B cell (primary cell): ENCODE measurements at regions not wholly inside any gene's neighbourhood (a gene's known extent, or its start where the extent isn't known, plus 50 kb on each side); places are given as distances from the start of the nearest gene placed in this dataset.

Experiments used
- ATAC-seq: fragments of 200-7000 bp; cut with Tn5 transposase; one replicate; pipeline ENCODE4 v1.10.0; 2021; ENCODE audit warnings: low read depth, mild to moderate bottlenecking, moderate number of reproducible peaks, moderate library complexity
- CTCF ChIA-PET: fragments of 350-600 bp; sonication (Branson Sonifier 250); formaldehyde crosslinking; loops from one replicate; lab custom pipeline; 2021; ENCODE audit warnings: antibody characterized with exemption, inconsistent platforms; lab: Charles Lee
- POLR2A ChIA-PET: fragments of 350-600 bp; sonication (Branson Sonifier 250); formaldehyde crosslinking; loops from one replicate; lab custom pipeline; 2021; ENCODE audit warnings: antibody characterized with exemption; lab: Charles Lee
- DNase-seq: peaks from one replicate; pipeline ENCODE4 v3.0.0; 2013
- H2AFZ ChIP-seq: 2 replicates; pipeline ENCODE4 v1.6.1; 2012; ENCODE audit warnings: mild to moderate bottlenecking, low read depth, low read length; ENCODE audit not compliant: insufficient read depth, poor library complexity, severe bottlenecking
- H3K27ac ChIP-seq, 2 donors: 1 replicate in 1 of 2; 2 replicates in 1 of 2; pipeline ENCODE4 v1.5.1; 2012 to 2013; ENCODE audit warnings: low read length in 2 of 2, mild to moderate bottlenecking in 2 of 2, moderate library complexity in 1 of 2
- H3K27me3 ChIP-seq, 4 experiments: fragments of 200-600 bp in 1 of 4; sonication (generic) in 1 of 4; replicated peaks in 1 of 4; 1 replicate in 2 of 4; 2 replicates in 2 of 4; pipeline versions ENCODE4 v1.6.1 to v1.7.0; 2013 to 2016; ENCODE audit warnings: low read length in 3 of 4, mild to moderate bottlenecking in 2 of 4, mixed read lengths in 1 of 4, moderate library complexity in 1 of 4; ENCODE audit not compliant: insufficient read depth in 4 of 4, control insufficient read depth in 3 of 4; ENCODE audit errors: control extremely low read depth in 1 of 4
- H3K36me3 ChIP-seq, 2 experiments: replicated peaks in 1 of 2; 1 replicate in 1 of 2; 2 replicates in 1 of 2; pipeline versions ENCODE4 v1.6.1 to v1.7.1; 2013; ENCODE audit warnings: low read length in 1 of 2; ENCODE audit not compliant: insufficient read depth in 2 of 2, control insufficient read depth in 1 of 2; ENCODE audit errors: control extremely low read depth in 1 of 2, extremely low read depth in 1 of 2
- H3K4me1 ChIP-seq, 2 donors: fragments of 200-600 bp in 1 of 2; sonication (generic) in 1 of 2; 1 replicate in 1 of 2; 2 replicates in 1 of 2; pipeline versions ENCODE4 v1.5.1 to v1.6.1; 2013 to 2017; ENCODE audit warnings: low read length in 2 of 2; ENCODE audit not compliant: control insufficient read depth in 2 of 2, insufficient read depth in 2 of 2
- H3K4me2 ChIP-seq: replicated peaks from 2 replicates; pipeline ENCODE3; 2012; ENCODE audit warnings: mild to moderate bottlenecking, low read depth, low read length; ENCODE audit not compliant: poor library complexity, severe bottlenecking
- H3K4me3 ChIP-seq, 5 experiments: fragments of 200-600 bp in 1 of 5; sonication (generic) in 1 of 5; 1 replicate in 3 of 5; 2 replicates in 2 of 5; pipeline versions ENCODE4 v1.5.1 to v1.7.0; 2011 to 2016; ENCODE audit warnings: low read length in 4 of 5, mild to moderate bottlenecking in 4 of 5, low read depth in 2 of 5, control low read depth in 1 of 5, moderate library complexity in 1 of 5; ENCODE audit not compliant: insufficient read depth in 1 of 5; ENCODE audit errors: control extremely low read depth in 1 of 5, extremely low read depth in 1 of 5
- H3K79me2 ChIP-seq: fragments of 200-600 bp; sonication (generic); one replicate; pipeline ENCODE4 v1.6.0; 2016; ENCODE audit warnings: low read length; ENCODE audit not compliant: control insufficient read depth, insufficient read depth
- H3K9ac ChIP-seq: fragments of 200-600 bp; sonication (generic); 2 replicates; pipeline ENCODE4 v1.6.1; 2017; ENCODE audit warnings: mild to moderate bottlenecking, low read length, moderate library complexity
- H3K9me3 ChIP-seq, 3 donors: one replicate each; pipeline versions ENCODE4 v1.6.1 to v1.7.1; 2013; ENCODE audit warnings: low read length in 2 of 3; ENCODE audit not compliant: control insufficient read depth in 2 of 3, insufficient read depth in 1 of 3; ENCODE audit errors: control extremely low read depth in 1 of 3
- H4K20me1 ChIP-seq: 2 replicates; pipeline ENCODE4 v1.6.0; 2012; ENCODE audit warnings: mild to moderate bottlenecking, low read length; ENCODE audit not compliant: insufficient read depth, control insufficient read depth, poor library complexity, severe bottlenecking
- H3K27ac Mint-ChIP-seq: one replicate; pipeline ENCODE4 v1.8.0; 2021; ENCODE audit warnings: mixed read lengths
- H3K27me3 Mint-ChIP-seq: one replicate; pipeline ENCODE4 v1.8.0; 2021; ENCODE audit warnings: mixed read lengths
- H3K4me1 Mint-ChIP-seq: one replicate; pipeline ENCODE4 v1.8.0; 2021; ENCODE audit warnings: mixed read lengths
- H3K4me3 Mint-ChIP-seq: one replicate; pipeline ENCODE4 v1.8.0; 2021; ENCODE audit warnings: mixed read lengths
- H3K9me3 Mint-ChIP-seq: one replicate; pipeline ENCODE4 v1.8.0; 2022; ENCODE audit warnings: mixed read lengths; ENCODE audit not compliant: insufficient read depth
- EZH2 ChIP-seq: IDR thresholded peaks from 2 replicates; pipeline ENCODE4 v1.6.1; 2012; ENCODE audit warnings: borderline replicate concordance, low read depth, mild to moderate bottlenecking, moderate library complexity, low read length; ENCODE audit not compliant: insufficient read depth, poor library complexity, severe bottlenecking
- WGBS: methylation state at CpG from one replicate; pipeline ENCODE4 v1.1.5; 2013; ENCODE audit warnings: missing lambda C conversion rate; ENCODE audit not compliant: insufficient coverage; 5-methylcytosine and 5-hydroxymethylcytosine counted together
- intact Hi-C: fragments of 100-400 bp; cut with micrococcal nuclease; formaldehyde crosslinking; loops from one replicate; pipeline ENCODE4 v1.10.0; 2022
- TF ChIP-seq, protein P1 (sequence below): fragments of 200-600 bp; IDR thresholded peaks from one replicate; pipeline ENCODE4 v1.8.0; 2022; ENCODE audit warnings: antibody characterized with exemption, mild to moderate bottlenecking

DNA sequence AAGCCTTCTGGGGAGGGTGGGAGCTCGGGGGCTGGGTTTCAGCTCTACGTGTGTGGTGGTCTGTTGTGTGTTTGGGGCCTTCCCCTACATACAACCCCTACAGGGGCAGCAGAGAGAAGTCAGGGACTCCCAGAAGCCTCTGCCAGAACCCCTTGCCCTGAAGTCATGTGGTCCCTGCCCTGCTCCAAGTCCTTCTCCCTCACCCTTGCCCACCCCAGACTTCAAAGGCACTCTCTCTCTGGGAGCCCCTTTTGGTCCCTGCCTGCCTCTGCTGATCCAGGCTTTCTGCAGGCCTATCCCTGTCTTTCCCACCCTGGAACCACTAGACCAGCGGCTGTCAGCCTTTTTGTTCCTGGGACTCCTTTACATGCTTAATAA, 61.1 kb upstream of the PSD2 start:
- H3K9ac ChIP-seq, result no peak overlapping the region
- no CpG with 5 or more reads among the region's 3 CpGs for WGBS
- H3K4me3 ChIP-seq, result no peak overlapping the region
- Mint-ChIP-seq H3K27me3 (no peaks in the 10 kb centered on the region), H3K4me3 (no peak overlapping the region), H3K27ac (no peak overlapping the region), H3K4me1 (peaks cover 6% of the 10 kb centered on the region), H3K9me3 (no peaks in the 10 kb centered on the region)
- intact Hi-C loops, result no loop called here
- H4K20me1 ChIP-seq, result no peaks in the 10 kb centered on the region
- CTCF ChIA-PET, result no interaction called here
- no peaks in the 10 kb centered on the region for H3K79me2 ChIP-seq
- no peak for DNase-seq
- H2AFZ ChIP-seq, result no peak overlapping the region
- H3K27ac ChIP-seq, result no peak overlapping the region
- POLR2A ChIA-PET, result no interaction called here
- peaks cover 2 to 7% of the 10 kb centered on the region in 2 donors for H3K4me1 ChIP-seq
- H3K4me2 ChIP-seq, result no peak overlapping the region
- TF ChIP-seq EZH2, result no peak
- TF ChIP-seq, protein P1, sequence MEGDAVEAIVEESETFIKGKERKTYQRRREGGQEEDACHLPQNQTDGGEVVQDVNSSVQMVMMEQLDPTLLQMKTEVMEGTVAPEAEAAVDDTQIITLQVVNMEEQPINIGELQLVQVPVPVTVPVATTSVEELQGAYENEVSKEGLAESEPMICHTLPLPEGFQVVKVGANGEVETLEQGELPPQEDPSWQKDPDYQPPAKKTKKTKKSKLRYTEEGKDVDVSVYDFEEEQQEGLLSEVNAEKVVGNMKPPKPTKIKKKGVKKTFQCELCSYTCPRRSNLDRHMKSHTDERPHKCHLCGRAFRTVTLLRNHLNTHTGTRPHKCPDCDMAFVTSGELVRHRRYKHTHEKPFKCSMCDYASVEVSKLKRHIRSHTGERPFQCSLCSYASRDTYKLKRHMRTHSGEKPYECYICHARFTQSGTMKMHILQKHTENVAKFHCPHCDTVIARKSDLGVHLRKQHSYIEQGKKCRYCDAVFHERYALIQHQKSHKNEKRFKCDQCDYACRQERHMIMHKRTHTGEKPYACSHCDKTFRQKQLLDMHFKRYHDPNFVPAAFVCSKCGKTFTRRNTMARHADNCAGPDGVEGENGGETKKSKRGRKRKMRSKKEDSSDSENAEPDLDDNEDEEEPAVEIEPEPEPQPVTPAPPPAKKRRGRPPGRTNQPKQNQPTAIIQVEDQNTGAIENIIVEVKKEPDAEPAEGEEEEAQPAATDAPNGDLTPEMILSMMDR, result no peak
- H3K36me3 ChIP-seq, result no peaks in the 10 kb centered on the region
- no peaks in the 10 kb centered on the region for H3K9me3 ChIP-seq
- ATAC-seq, result no peak
- H3K27me3 ChIP-seq, result no peaks in the 10 kb centered on the region

DNA sequence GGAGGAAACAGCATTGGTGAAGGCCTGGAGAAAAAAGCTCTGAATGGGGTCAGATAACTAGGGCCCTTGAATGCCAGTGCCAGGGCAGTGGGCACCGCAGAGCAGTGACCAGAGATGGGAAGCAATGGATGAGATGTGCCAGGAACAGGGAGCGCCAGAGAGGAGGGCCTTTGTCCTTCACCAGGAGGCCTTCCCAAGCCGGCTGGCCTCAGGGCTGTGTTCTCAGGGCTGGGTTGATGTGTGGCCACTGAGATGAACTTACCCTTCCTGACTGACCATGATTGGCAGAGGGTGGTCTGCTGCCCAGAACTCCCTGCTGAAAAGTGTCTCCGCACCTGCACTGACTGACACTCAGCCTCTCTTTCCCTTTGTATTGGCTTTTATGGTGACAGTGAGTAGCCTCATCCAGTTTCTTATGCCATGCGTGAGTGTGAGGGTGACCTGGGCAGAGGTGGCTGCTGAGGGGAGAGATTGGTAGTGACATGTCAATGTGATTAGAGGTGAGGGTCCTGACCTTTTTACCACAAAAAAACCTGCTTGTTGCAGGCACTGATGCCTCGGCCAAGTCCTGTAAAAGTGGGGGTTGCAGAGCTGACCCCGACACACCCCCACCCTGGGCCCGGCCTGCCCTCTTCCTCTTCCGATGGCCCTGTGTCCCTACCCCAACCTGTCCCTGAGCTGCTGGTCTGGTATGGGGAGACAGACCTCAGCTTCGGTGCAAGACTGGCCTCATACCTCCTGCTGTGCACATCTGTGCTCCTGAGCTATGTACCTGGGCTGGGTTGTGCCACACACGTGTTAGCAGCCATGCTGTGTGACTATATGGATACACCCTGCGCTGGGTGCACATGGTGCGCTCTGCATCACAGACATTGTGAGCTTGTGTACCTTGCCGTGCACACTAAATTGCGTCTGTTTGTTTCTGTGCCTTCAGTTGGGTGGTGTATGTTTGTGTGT, 57.1 kb upstream of the PSD2 start:
- Histone ChIP-seq H3K9ac (no peak overlapping the region), H3K4me2 (no peak overlapping the region), H3K27ac (no peak overlapping the region), H3K4me3 (no peak overlapping the region), H3K36me3 (no peaks in the 10 kb centered on the region), H3K79me2 (no peaks in the 10 kb centered on the region), H3K9me3 (no peaks in the 10 kb centered on the region), H3K4me1 (peaks cover 23 to 31% of the 10 kb centered on the region in 2 donors), H4K20me1 (no peaks in the 10 kb centered on the region), H2AFZ (no peak overlapping the region), H3K27me3 (no peaks in the 10 kb centered on the region)
- Mint-ChIP-seq H3K4me3 (no peak overlapping the region), H3K27ac (no peak overlapping the region), H3K4me1 (peaks cover 44% of the 10 kb centered on the region), H3K27me3 (no peaks in the 10 kb centered on the region), H3K9me3 (no peaks in the 10 kb centered on the region)
- 94% methylated on average over 14 of the region's 15 CpGs for WGBS
- no peak for ATAC-seq
- ChIA-PET CTCF (interaction anchor here (1.7 to 2.8 kb wide), 3 partner anchors 27 to 106 kb away, joined by 5 to 11 read pairs (median 10); no protein-coding TSS in a partner anchor), POLR2A (interaction anchor here (0.6 kb wide), 1 partner anchor 11 kb away, joined by 4 read pairs; no protein-coding TSS in a partner anchor)
- DNase-seq, result no peak
- TF ChIP-seq, protein P1, result no peak
- intact Hi-C loops, result no loop called here
